PC-3 (cell line): ENCODE measurements at regions not wholly inside any gene's neighbourhood (a gene's known extent, or its start where the extent isn't known, plus 50 kb on each side); places are given as distances from the start of the nearest gene placed in this dataset.

Experiments used
- CTCF ChIP-seq: fragments of 300-600 bp; sonication (generic); conservative IDR thresholded peaks from 2 replicates; pipeline ENCODE4 v1.5.1; 2017; ENCODE audit warnings: antibody characterized with exemption, low read depth, mild to moderate bottlenecking, low read length
- EZH2 ChIP-seq: fragments of 300-600 bp; sonication (generic); IDR thresholded peaks from one replicate; pipeline ENCODE4 v1.6.1; 2017; ENCODE audit warnings: antibody characterized with exemption, mild to moderate bottlenecking, low read length; ENCODE audit not compliant: unreplicated experiment
- EZH2phosphoT487 ChIP-seq: fragments of 300-600 bp; sonication (generic); IDR thresholded peaks from 2 replicates; pipeline ENCODE4 v1.6.1; 2018; ENCODE audit warnings: mild to moderate bottlenecking, antibody characterized with exemption, low read length, borderline replicate concordance

- TF ChIP-seq CTCF (no peak), EZH2 (no peak), EZH2phosphoT487 (no peak)
Measured at GRCh38 chr11:127424661-127425060, 424.1 kb upstream of the KIRREL3 start.
